ENCODE measurements at regions not wholly inside any gene's neighbourhood (a gene's known extent, or its start where the extent isn't known, plus 50 kb on each side); places are given as distances from the start of the nearest gene placed in this dataset.

- DNase-seq, result no peak
Measured at GRCh38 chr12:13745111-13745860, 236.1 kb downstream of the GRIN2B start.

- no peak for DNase-seq
Measured at GRCh38 chr12:13744561-13744960, 236.8 kb downstream of the GRIN2B start.

DNA sequence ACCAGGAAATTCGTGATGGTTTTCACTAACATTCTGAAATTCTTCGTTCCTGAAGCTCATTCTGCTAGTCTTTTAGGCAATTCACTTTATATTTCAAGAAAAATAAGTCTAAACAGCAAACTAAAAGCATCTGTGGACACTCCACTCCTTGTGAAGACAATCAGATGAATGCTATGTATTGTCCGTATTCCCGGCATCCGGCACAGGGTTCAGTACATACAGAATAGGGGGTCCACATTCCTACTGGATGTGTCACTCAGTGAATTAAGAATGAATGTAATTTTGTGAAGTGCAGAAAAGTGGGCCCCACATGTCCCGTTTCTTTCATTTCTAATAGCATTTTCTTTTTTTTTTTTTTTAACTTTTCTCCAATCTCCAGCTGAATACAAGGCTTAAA lies 241.3 kb downstream of the GRIN2B start:
- DNase-seq, result no peak

GRCh38 chr12:13735734-13736133 lies 245.7 kb downstream of the GRIN2B start:
- DNase-seq, result no peak

DNA sequence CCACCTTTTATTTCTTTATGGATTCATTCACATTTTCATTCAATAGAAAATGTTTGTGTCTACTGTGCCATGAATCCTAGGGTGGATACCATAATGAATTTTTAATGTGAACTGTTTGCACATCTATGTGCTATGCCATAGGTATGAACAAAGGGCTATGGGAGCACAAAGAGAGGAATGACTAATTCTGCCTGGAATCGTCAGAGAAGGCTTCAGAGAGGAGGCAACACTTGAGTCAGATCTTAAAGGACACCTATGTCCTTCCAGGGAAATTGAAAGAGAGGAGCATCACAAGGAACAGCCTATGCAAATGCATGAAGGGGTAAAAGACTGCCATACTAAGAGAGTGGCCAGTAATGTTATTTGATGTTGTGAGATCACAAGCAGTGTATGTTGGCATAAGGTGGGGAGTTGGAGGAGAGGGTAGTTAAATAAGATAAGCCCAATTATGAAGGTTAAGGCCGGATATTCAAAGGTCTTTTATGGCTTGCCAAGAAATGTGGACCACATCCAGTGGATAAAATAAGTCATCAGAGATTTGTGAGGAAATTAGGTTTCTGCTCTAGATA lies 246.7 kb downstream of the GRIN2B start:
- no peak for DNase-seq

DNA sequence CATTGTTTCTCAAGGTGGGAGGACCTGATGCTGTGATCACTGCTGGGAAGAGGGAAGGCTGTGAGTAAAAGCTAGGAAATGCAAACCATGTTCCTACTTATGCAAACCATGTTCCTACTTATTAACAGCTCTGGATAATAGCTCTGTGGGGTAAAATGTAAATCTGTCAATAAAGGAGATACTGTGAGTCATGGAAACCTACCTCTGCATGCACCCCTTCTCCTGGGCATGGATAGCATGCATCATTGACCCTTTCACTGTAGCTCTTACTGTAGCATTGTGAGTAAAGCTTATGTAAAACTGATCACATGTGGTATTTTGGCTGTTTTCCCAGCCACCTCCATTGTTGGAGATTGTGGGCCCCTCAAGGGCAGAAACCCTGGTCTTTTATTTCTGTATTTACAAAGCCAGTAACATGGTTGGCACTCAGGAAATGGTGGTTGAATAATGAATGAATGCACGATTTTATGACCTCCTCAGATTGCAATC lies 253.7 kb downstream of the GRIN2B start:
- DNase-seq, result no peak

DNA sequence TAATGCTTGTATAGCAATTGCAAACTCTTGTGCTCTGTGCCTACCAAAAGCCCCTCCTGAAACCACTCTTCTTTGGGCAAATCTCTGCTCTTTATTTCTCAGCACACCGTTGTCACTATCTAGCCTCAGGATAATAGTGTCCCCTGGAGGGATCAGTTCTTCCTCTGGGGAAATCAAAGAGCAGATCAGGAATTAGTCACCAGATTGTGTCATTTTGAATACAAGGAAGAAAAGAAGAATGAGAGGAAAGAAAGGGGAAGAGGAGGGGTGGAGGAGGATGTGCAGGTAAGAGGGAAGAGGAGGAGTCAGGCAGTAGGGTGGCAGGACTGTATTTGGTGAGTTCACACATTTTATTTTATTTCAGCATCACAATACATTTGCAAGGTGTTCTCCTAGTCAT lies 256.4 kb downstream of the GRIN2B start:
- no peak for DNase-seq

- DNase-seq, result no peak
Measured at GRCh38 chr12:13724136-13724535, 257.3 kb downstream of the GRIN2B start.

DNA sequence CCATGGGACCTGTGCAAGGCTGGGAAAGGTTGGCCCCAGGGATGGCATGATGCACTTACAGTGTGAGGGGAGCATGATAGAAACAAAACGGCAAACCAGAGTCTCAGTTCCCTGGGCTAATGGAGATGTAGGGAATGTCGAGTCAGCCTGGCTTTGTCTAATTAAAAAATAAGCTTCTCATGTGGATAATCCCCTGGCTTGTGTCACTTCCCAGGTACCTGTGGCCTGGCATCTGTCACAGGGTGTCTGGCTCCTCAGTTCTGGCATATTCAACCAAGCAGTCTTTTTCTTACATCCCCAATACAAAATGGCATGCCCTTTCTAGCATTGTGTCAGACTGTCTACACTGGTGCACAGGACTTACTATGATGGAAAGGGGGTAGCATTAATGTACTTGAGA lies 261.4 kb downstream of the GRIN2B start:
- DNase-seq, result no peak

DNA sequence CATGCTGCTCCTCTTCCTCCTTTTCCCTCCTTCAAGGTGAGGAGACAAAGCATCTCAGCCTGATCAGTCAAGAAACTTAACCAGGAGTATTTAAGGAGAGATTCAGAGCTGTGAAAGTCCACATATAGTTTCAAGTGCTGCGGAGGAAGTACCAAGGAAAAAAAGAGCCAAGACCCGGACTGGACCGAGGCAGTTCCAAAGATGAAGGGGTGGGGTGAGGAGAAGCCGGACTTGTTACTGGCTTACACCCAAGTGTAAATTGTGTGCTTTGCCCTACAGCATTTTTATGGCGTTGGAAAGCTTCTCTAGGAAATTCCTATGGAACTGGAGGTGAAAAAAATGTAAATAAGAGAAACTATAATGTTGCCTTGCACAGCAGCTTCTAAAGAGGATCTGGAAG lies 263.1 kb downstream of the GRIN2B start:
- DNase-seq, result no peak

DNA sequence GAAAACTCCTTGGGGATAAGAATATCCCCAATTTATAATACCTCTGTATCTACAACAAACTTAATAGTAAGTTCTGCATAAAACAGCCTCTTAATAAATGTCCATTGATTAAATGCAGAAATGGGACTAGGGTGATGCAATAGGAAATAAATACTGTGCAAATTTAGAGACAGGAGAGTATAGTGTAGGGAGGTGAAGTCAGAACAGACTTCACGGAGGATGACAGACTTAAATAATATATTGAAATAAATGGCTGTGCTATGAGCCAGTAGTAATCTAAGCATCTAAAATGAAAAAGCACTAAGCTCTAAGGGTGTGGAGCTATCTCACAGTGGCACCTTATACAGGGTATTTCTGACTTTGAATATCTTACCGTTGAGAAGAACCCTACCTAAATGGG lies 265.3 kb downstream of the GRIN2B start:
- no peak for DNase-seq

DNA sequence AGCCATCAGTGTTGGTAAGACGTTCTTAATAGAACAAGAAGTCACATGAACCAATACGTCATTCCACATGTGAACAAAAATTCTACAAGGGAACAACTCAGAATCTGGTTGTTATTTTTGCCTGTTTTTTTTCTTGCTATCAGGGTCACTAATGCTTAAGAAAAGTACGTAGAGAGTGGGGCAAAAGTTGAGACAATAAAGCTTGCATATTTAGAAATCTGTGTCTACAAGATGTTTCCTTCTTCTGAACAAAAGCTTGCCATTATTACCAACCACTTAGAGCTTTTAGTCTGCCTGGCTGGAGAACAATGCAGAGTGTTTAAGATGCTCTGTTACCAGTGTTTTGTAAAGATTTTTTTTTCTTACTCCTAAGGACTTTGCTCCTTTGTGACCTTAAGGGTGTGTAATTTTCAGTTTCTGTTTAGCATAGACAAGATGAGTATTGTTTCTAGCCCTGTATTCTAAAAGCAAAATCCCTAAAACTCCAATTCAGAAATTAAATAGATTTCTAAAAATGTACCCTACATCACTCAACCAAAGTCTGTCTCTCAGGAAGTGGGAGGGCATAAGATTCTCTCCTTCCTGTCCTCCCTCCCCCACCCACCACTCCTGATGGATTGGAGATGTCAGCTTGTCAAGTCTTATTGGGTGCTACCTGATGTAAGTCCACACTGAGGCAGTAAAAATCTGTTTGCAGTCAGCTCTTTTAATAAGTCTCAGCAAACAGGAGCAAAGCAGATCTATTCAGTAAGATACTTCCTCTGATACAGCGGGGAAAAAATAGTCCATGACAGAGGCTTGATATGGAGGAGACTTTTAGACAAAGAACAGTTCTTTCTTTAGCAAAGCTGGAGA lies 267.6 kb downstream of the GRIN2B start:
- no peak for DNase-seq

GRCh38 chr12:13707829-13708228 lies 273.6 kb downstream of the GRIN2B start:
- no peak for DNase-seq

DNA sequence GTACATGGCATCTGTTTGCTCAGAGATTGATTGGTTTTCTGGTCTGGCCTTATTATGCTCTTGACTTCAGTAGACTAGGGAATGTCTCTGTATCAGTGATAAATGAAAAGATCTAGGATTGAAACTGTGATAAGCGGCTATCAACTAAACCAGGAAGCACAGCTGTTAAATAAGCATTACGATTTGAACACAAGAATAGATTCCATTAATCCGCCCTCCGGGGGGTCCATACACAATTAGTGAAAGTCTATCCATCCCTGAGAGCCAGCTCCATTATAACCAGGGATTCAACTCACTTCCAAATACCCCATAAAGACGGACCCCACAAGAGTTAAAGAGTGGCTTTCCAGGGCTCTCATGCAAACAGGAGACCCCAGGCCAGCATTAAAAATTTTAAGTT lies 279.0 kb downstream of the GRIN2B start:
- no peak for DNase-seq

- DNase-seq, result no peak
Measured at GRCh38 chr12:13701502-13701901, 279.9 kb downstream of the GRIN2B start.

DNA sequence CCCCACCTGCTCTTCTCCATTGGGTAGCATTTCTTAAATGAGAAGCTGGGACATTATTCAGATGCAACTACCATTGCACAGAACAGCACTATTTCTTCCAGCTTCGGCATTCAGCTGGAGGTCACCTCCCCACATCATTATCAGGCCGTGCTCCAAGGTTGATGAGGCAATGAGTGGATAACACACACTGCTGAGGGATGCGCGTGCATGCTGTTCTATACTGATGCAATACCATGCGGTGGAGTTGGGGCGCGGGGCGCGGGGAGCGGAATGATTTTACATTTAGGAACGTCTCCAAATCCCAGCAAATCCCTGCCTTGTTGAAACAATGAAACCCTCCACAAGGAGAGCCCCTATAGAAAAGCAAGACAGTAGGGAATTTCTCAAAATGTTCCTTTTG lies 283.4 kb downstream of the GRIN2B start:
- DNase-seq, result no peak

DNA sequence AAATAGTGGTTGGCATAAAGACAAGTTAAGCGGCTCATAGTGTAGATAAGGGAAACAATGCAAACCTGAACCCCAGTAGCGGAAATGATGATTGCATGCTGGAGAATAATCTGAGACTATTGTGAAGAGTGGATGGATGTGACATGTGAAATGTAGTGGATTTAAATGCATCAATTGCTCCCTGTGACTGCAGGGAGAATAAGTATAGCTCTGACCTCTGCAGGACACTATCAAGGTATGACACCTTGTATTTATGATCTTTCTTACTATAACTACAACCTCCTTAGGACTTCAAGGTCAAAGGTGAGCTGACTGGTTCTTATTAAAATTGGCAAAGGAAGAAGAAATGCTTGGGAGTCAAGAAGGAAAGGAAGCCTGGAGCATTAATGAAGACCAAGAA lies 285.6 kb downstream of the GRIN2B start:
- DNase-seq, result no peak

DNA sequence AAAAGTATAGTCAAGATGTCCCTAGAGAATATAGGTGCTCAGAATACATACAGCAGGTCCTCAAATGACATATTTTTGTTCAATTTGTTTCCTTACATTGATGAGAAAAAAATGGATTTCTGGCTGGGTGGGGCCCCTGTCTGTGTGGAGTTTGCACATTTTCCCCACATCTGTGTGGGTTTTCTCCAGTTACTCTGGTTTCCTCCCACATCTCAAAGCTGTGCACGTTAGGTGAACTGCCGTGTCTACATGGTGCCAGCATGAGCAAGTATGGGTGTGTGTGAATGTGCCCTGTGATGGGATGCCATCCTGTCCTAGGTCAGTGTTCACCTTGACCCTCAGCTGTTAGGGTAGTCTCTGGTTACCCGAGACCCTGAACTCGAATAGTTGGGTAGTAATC lies 289.1 kb downstream of the GRIN2B start:
- no peak for DNase-seq

DNA sequence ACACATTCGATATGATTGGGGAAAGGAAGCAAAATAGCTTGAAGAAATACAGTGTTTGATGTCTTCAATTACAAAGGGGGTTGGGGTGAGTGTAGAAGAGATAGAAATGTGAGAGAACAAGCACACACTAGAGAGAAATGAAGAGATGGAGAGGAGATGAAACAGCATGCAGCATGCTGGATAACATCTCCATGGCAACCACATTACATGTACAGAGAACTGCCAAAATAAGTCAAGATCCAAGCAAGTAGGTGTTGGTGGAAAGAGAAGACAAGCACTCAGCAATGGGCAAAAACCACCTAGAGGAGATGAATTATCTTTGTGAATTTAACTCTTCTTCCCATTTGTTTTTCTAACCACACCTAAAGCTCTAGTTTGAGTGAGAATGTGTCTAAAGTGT lies 289.8 kb downstream of the GRIN2B start:
- DNase-seq, result no peak

DNA sequence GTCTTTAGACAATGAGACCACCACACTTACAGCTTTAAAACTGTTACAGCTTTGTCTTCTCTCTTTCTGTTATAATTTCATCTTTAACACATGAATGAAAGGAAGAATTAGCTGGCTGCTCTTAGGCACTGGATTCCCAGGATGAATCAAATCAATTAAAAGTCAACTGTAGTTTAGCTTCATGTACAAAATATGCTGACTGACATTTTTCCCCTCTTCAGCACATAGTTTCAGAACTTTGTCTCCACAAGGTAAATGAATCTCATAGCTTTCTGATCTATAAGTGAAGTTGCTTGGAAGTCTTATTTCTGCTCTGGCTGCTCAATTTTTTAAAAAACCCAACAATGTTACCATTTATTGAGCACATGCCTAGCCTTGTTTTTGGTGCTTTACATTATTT lies 293.8 kb downstream of the GRIN2B start:
- no peak for DNase-seq

GRCh38 chr12:13686260-13686659 lies 295.1 kb downstream of the GRIN2B start:
- no peak for DNase-seq

GRCh38 chr12:13680916-13681315 lies 300.5 kb downstream of the GRIN2B start:
- no peak for DNase-seq

- DNase-seq, result no peak
Measured at GRCh38 chr12:13676880-13677279, 304.5 kb downstream of the GRIN2B start.

GRCh38 chr12:13670285-13670866 lies 311.0 kb downstream of the GRIN2B start:
- no peak for DNase-seq

All from CD4-positive, alpha-beta T cell treated with Interferon alpha-2 for 1 hour (primary cell).